ENCODE measurements at regions not wholly inside any gene's neighbourhood (a gene's known extent, or its start where the extent isn't known, plus 50 kb on each side); places are given as distances from the start of the nearest gene placed in this dataset.

DNA sequence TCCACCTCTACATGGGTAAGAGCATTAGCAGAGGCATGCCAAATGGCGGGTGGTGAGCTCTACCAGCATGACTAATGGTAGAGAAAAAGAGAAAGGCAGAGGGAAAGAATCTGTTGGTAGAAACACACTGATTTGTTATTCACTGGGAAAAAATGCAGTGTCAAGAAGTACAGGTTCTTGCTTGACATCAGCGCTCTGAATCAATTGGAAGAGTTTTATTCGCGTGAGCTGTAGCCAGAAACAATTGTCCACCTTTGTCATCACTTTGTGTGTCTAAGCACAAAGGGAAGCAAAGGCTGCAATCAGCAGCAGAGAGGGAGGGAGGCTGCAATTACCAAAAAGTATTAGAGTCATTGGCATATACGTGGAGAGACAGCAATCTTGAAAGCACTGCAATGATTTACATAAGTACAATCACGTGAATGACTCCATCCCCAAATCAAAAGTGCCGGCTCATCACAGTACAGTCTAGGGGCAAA, 67.7 kb upstream of the HS3ST1 start:
- no peak for DNase-seq

DNA sequence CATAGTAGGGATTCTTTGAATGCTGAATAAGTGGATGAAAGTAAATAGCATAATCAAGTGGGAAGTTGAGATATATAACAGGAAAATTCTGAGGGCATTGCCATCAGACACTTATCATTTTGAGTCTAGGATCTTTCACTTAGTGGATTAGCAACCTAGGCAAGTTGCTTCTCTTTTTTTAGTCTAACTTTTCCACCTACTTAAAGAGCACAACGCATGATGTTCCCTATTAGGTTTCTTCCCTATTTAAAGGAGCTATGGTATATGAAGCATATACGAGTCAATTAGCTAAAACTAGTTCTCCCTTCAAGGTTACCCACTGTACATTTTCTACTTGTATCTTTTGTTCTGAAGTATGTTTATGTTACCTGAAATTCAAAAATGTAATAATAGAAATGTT, 67.1 kb upstream of the HS3ST1 start:
- DNase-seq = no peak

DNA sequence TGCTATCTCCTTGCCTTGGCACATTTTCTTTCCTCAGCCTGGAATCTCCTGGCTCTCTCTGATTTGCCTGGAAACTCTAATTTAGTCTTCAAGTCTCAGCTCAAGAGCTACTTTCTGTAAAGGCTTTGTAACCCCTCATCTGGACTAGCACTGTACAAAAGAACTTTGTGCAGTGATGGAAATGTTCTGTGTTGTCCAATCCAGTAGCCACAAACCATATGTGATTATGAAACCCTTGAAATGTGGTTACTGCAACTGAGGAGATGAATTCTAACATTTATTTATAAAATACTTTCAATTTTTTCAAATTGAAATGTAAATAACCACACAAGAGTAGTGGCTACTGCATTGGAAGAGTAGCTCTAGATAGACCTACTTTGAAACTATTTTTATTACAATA, 66.6 kb upstream of the HS3ST1 start:
- DNase-seq = no peak

DNA sequence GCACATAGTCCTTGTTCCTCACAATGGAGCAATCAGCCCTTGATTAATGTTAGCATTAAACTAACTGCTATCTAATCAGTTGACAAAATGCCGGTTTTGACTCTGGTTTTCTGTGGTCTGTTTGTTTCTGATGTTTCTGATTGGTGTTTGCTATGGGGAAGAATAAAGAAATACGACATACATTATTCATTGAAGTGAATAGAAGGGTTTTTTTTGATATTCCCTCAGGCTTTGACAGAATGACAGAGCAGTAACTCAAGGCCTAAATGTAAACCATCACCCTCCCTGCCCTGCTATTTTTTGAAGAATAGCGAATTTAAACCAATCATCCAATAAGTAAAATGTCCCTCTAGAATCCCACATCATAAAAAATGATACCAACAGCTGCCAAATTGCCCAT, 65.5 kb upstream of the HS3ST1 start:
- no peak for DNase-seq

DNA sequence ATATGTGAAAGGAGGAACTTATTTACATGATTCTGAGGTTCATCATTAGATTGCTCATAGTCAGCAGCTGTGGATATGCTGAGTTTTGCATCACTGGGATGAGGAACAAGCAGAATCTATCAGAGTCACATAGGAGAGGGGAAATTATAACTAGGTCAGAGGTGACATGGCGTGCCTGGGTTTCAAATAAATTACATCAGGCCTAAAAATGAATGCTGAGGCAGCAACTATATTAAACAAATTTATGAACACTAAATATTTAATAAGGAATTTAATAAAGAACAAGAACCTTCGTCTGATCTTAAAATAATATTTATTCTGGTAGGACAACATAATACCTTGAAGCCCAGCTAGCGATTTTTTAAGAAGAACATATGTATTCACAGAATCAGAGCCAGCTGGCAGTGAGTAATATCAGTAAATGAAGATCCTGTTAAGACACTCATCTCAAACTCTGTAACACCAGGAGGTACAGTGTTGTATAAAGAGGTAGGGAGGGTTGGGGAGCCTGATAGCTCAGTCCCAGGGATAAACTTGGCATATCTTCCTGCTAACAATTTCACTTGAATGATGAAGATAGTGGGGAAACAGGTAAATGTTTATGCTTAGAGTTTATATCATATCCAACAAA, 60.9 kb upstream of the HS3ST1 start:
- no peak for DNase-seq

DNA sequence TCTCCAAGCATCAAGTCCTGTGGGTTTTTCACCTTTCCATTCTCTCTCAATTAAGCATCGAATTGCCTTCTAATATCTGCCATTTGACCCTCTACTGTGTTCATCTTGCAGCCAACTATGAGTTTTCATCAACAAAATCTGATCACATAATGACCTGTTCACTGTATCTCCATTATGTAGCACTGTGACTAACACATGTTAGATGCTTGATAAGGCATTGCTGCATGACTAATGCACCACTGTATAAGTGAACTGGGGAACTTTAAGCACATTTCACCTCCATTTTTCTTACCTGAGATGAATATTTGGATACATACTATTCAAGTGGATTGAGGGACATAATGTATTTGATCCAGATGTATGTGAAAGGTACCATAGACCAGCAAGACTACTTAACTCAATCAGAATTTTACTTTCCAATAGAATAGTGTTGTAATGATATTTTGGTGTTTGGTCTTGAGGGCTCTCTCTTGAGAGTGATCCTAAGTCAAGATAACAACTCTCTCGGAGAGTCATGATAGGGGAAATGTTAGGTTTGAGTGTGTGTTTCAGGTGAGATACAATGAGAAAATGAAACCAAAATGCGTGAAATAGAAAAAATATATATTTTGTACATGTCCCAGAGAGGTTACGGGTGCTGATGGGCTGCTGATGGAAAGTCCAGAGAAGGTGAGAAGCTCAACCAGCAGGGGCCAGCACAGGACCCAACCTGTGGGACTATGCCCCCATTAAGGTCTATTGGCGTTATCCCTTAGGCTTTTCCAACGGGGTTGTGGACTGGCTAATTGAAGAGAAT, 60.2 kb upstream of the HS3ST1 start:
- no peak for DNase-seq

DNA sequence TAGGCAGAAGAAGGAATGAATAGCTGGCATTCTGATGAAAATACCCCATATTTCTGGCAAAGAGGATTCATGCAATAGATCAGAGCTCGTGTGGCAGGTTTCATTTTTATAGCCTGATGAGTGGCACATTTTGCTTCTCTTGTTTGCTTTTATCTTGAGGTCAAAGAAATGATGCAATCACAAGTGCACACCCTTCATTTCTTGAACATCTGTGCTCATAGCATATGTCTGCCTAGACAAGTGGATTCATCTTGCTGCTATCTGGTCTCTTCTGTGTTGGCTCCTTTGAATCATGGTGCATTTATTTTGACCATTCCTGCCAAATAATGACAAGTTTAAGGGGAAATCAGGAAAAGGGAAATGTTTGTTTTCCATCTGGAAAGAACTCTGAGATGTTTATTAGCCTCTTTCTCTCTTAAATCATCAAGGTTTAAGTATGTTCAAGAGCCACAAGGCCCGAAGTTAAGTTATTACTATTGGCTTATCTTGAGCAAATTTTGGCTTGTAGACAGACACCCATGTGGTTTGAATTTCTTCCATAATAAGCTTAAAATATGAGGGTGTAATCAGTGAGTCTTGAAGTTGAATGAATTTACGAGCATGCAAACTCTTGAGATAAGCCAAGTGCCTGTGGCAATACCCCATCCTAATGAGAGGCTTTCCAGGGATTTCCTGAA, 59.3 kb upstream of the HS3ST1 start:
- no peak for DNase-seq

DNA sequence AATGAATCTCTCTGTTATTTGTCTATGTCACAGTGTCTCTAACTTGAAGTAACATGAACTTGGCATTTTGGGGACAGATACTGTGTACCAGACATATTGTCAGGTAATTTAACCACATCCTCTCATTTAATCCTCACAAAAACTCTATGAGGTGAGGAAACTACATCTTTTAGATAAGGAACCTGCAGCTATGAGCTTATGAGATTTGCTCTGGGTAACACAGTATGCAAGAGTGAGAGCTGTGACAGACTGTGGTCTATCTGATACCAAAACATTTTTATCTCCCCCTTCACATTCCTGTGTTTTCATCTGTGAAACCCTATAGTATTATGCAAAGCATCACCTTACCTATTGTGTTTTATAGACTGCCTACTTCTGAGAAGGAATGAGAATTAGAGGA, 58.4 kb upstream of the HS3ST1 start:
- no peak for DNase-seq

DNA sequence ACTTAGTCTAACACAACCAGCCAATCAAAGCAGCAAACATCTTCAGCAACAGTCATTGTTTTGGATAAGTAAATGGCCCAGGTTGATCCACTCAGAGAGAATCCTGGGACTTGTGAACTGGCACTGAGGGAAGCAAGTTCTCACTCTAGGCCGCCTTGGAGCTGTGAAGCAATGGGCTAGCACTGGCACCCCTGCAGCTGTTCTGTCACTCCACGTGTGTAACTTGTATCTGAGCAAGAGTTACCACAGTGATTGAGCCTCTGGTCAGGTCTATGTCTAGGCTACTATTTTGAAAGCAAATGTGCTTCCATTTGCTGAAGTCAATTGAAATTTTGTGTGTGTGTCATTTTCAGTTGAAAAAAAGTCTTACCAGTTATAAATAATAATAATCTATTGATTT, 57.2 kb upstream of the HS3ST1 start:
- DNase-seq = no peak

DNA sequence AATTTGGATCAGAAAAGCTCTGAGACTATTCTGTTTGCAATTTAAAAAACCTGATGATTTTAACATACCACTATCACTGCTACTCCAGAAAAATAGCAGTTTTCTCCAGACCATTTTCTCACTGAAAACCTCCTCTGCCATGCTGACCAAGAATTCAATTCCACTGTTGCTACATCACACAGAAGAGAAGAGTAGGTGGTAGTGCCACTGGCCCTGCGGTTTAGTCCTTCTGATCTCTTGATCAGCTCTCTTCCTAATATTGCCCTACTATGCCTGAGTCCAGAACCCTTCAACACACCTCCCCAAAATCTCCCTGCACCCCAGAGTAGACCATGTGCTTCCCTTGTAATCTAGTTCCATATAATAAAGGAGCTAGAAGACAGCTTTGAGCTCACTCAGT, 55.8 kb upstream of the HS3ST1 start:
- DNase-seq = no peak

DNA sequence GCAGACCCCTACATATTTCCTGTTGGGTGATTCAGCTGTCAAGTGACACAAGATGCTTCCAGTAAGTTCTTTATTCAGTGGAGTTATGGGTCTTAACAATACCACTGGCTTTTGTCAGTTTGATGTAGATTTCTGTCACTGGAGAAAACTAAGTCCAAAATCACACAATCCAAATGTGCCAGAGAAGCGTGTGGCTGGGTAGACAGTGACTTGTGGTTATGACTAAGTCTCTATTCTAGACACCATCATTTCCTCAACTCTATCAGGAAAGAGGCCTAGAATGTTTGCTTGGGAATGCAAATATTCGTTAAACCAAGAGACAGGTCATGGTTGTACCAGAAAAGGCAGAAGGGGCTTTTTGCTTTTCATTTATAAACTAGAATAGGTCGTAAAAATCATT, 54.4 kb upstream of the HS3ST1 start:
- DNase-seq = no peak

DNA sequence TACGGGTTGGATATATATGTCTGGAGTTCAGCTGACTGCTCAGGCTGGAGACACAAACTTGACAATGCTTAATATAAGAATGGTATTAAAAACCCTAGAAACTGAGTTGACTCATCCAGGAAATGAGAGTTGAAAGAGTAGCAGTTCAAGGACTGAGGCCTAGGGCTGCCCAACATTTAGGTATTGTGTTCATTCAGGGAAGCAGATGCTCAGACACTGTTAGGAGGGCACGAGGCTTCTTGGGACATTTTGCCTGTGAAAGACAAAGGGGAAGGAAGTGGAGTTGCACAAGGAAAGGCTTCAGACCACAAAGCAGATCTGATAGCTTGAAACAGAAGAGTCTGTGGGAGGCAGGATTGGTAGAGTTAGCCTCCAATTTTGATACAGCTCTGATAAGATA, 52.0 kb upstream of the HS3ST1 start:
- DNase-seq = no peak

Data from activated T-cell treated with anti-CD3 and anti-CD28 coated beads, Interleukin-2, amount 50 U/mL, for 1 hour (primary cell).